HG02798 (cell line): ENCODE measurements at regions not wholly inside any gene's neighbourhood (a gene's known extent, or its start where the extent isn't known, plus 50 kb on each side); places are given as distances from the start of the nearest gene placed in this dataset.

Experiments
- ATAC-seq: cut with Tn5 transposase; IDR thresholded peaks from one replicate; pipeline ENCODE4 v1.9.1; 2021; ENCODE audit warnings: mild to moderate bottlenecking; ENCODE audit not compliant: unreplicated experiment, poor library complexity

- no peak for ATAC-seq
Observed at GRCh38 chr4:81663368-81663767, 191.7 kb upstream of the RASGEF1B start.

- no peak for ATAC-seq
Observed at GRCh38 chr4:81659051-81659450, 187.3 kb upstream of the RASGEF1B start.

- no peak for ATAC-seq
Observed at GRCh38 chr4:81652069-81652478, 180.4 kb upstream of the RASGEF1B start.

GRCh38 chr4:81651243-81651899 is 179.7 kb upstream of the RASGEF1B start:
- no peak for ATAC-seq

- ATAC-seq, result no peak
Observed at GRCh38 chr4:81650606-81651242, 179.0 kb upstream of the RASGEF1B start.

- peak; percentile 93 for ATAC-seq
Observed at GRCh38 chr4:81648576-81649275, 177.0 kb upstream of the RASGEF1B start.

- no peak for ATAC-seq
Observed at GRCh38 chr4:81647388-81647787, 175.7 kb upstream of the RASGEF1B start.

GRCh38 chr4:81642543-81642942 is 170.8 kb upstream of the RASGEF1B start:
- ATAC-seq, result no peak

GRCh38 chr4:81639248-81639647 is 167.5 kb upstream of the RASGEF1B start:
- ATAC-seq, result no peak

- no peak for ATAC-seq
Observed at GRCh38 chr4:81638698-81639097, 167.0 kb upstream of the RASGEF1B start.

- ATAC-seq, result peak; percentile 97
Observed at GRCh38 chr4:81635739-81636138, 164.0 kb upstream of the RASGEF1B start.

- no peak for ATAC-seq
Observed at GRCh38 chr4:81634766-81635549, 163.3 kb upstream of the RASGEF1B start.

GRCh38 chr4:81634165-81634564 is 162.5 kb upstream of the RASGEF1B start:
- no peak for ATAC-seq

- ATAC-seq, result no peak
Observed at GRCh38 chr4:81632581-81633299, 161.0 kb upstream of the RASGEF1B start.

GRCh38 chr4:81631958-81632441 is 160.3 kb upstream of the RASGEF1B start:
- peak; percentile 36 for ATAC-seq

GRCh38 chr4:81629366-81629765 is 157.7 kb upstream of the RASGEF1B start:
- no peak for ATAC-seq

- no peak for ATAC-seq
Observed at GRCh38 chr4:81628489-81628888, 156.8 kb upstream of the RASGEF1B start.

- ATAC-seq, result no peak
Observed at GRCh38 chr4:81627590-81627989, 155.9 kb upstream of the RASGEF1B start.

GRCh38 chr4:81626851-81627250 is 155.1 kb upstream of the RASGEF1B start:
- ATAC-seq, result no peak
